GM12878 (cell line): ENCODE measurements at regions not wholly inside any gene's neighbourhood (a gene's known extent, or its start where the extent isn't known, plus 50 kb on each side); places are given as distances from the start of the nearest gene placed in this dataset.

ENCODE experiments used
- ATAC-seq: fragments of 200-7000 bp; cut with Tn5 transposase; 3 replicates; pipeline ENCODE4 v1.9.1; 2020; ENCODE audit warnings: mild to moderate bottlenecking, moderate library complexity
- BruUV-seq: library from RNA; stranded (reverse); fragments of 400-500 nt; replicated peaks from 2 replicates; lab custom pipeline; 2021; lab: Mats Ljungman, UMichigan
- CTCF ChIA-PET: fragments of 300-600 bp; sonication (Branson Sonifier 250); formaldehyde crosslinking; extraction: SDS; loops from one replicate; lab custom pipeline; 2021; ENCODE audit warnings: inconsistent platforms; lab: Yijun Ruan, JAX
- POLR2A ChIA-PET: fragments of 350-600 bp; formaldehyde crosslinking; extraction: SDS; loops from one replicate; lab custom pipeline; 2021; ENCODE audit warnings: inconsistent platforms; lab: Charles Lee
- RAD21 ChIA-PET: fragments of 300-600 bp; sonication (Branson Sonifier 250); formaldehyde crosslinking; loops from one replicate; lab custom pipeline; 2023; ENCODE audit warnings: antibody characterized with exemption; ENCODE audit not compliant: unreplicated experiment; lab: Charles Lee
- SMC1A ChIA-PET: fragments of 300-600 bp; sonication (Branson Sonifier 250); formaldehyde crosslinking; loops from one replicate; lab custom pipeline; 2023; ENCODE audit not compliant: unreplicated experiment, uncharacterized antibody; lab: Charles Lee
- DNase-seq: peaks from one replicate; pipeline ENCODE4 v3.0.0-alpha.2; 2011; ENCODE audit warnings: low read depth, low spot score
- FAIRE-seq: peaks from 3 replicates; lab custom pipeline; 2011; peaks lifted over from hg19 to GRCh38; lab: Jason Lieb, UNC
- H2AFZ ChIP-seq: 2 replicates; pipeline ENCODE4 v1.6.0; 2011; ENCODE audit warnings: low read depth, low read length, control low read depth; ENCODE audit not compliant: control insufficient read depth
- H3K27ac ChIP-seq: 2 replicates; pipeline ENCODE4 v1.5.1; 2011; ENCODE audit warnings: control low read depth; ENCODE audit not compliant: control insufficient read depth, insufficient read depth
- H3K27me3 ChIP-seq, 2 experiments: replicated peaks in 1 of 2; 2 replicates each; pipeline versions ENCODE4 v1.6.0 to v1.6.1; 2011; ENCODE audit warnings: low read length in 1 of 2; ENCODE audit not compliant: control insufficient read depth in 2 of 2, insufficient read depth in 2 of 2
- H3K36me3 ChIP-seq, 2 experiments: 2 replicates each; pipeline ENCODE4 v1.5.1; 2011; ENCODE audit warnings: low read length in 1 of 2; ENCODE audit not compliant: control insufficient read depth in 2 of 2, insufficient read depth in 2 of 2
- H3K4me1 ChIP-seq: 2 replicates; pipeline ENCODE4 v1.6.1; 2011; ENCODE audit warnings: mild to moderate bottlenecking, low read length, moderate library complexity, mixed read lengths; ENCODE audit not compliant: control insufficient read depth, insufficient read depth
- H3K4me2 ChIP-seq: 2 replicates; pipeline ENCODE4 v1.6.0; 2011; ENCODE audit warnings: control low read depth; ENCODE audit not compliant: control insufficient read depth, insufficient read depth
- H3K4me3 ChIP-seq: fragments of 200-600 bp; sonication (generic); 2 replicates; pipeline ENCODE4 v1.5.1; 2016
- H3K79me2 ChIP-seq: 2 replicates; pipeline ENCODE4 v1.6.0; 2011; ENCODE audit warnings: low read length; ENCODE audit not compliant: control insufficient read depth, insufficient read depth
- H3K9ac ChIP-seq: 2 replicates; pipeline ENCODE4 v1.8.0; 2011; ENCODE audit warnings: low read length, control low read depth, mixed read lengths; ENCODE audit not compliant: control insufficient read depth, insufficient read depth
- H3K9me3 ChIP-seq: replicated peaks from 3 replicates; pipeline ENCODE4 v1.5.1; 2011; ENCODE audit warnings: mild to moderate bottlenecking, low read length; ENCODE audit not compliant: control insufficient read depth, insufficient read depth
- H4K20me1 ChIP-seq: 2 replicates; pipeline ENCODE4 v1.6.0; 2011; ENCODE audit not compliant: control insufficient read depth, insufficient read depth
- BRCA1 ChIP-seq: IDR thresholded peaks from 2 replicates; pipeline ENCODE4 v1.6.1; 2011; ENCODE audit warnings: low read depth, low read length, improper control_type of control experiment
- CHD2 ChIP-seq: IDR thresholded peaks from 2 replicates; pipeline ENCODE4 v1.6.1; 2011; ENCODE audit warnings: low read depth, low read length, improper control_type of control experiment, borderline replicate concordance
- CREB1 ChIP-seq: IDR thresholded peaks from 2 replicates; pipeline ENCODE4 v1.6.1; 2012; ENCODE audit warnings: low read depth, mild to moderate bottlenecking, inconsistent platforms
- E2F8 ChIP-seq: fragments of 450-650 bp; IDR thresholded peaks from 2 replicates; pipeline ENCODE4 v1.6.1; 2018; ENCODE audit warnings: mild to moderate bottlenecking, low read depth, moderate library complexity; ENCODE audit not compliant: partially characterized antibody
- HSF1 ChIP-seq: fragments of 150-350 bp; IDR thresholded peaks from 2 replicates; pipeline ENCODE4 v1.6.1; 2014; ENCODE audit warnings: mild to moderate bottlenecking, low read depth, low read length
- IKZF1 ChIP-seq: fragments of 450-650 bp; conservative IDR thresholded peaks from 2 replicates; pipeline ENCODE4 v1.6.1; 2017; ENCODE audit warnings: antibody characterized with exemption, mild to moderate bottlenecking
- JUND ChIP-seq: IDR thresholded peaks from 2 replicates; pipeline ENCODE4 v1.6.1; 2012; ENCODE audit warnings: low read depth, mild to moderate bottlenecking, low read length, improper control_type of control experiment, moderate library complexity
- MTA2 ChIP-seq: fragments of 450-650 bp; IDR thresholded peaks from 2 replicates; pipeline ENCODE4 v1.6.1; 2016; ENCODE audit warnings: low read depth, mild to moderate bottlenecking, moderate library complexity
- NFIC ChIP-seq: IDR thresholded peaks from 2 replicates; pipeline ENCODE4 v1.6.1; 2012; ENCODE audit warnings: low read depth, mild to moderate bottlenecking, inconsistent platforms, low read length, moderate library complexity
- NFYB ChIP-seq: IDR thresholded peaks from 2 replicates; pipeline ENCODE4 v1.6.1; 2011; ENCODE audit warnings: low read depth, mild to moderate bottlenecking, low read length, improper control_type of control experiment, moderate library complexity; ENCODE audit not compliant: insufficient read depth
- NR2F1 ChIP-seq: fragments of 450-650 bp; conservative IDR thresholded peaks from 2 replicates; pipeline ENCODE4 v1.6.1; 2017; ENCODE audit warnings: mild to moderate bottlenecking
- PML ChIP-seq: IDR thresholded peaks from 2 replicates; pipeline ENCODE4 v1.6.1; 2012; ENCODE audit warnings: low read length, inconsistent platforms
- POLR2AphosphoS5 ChIP-seq: IDR thresholded peaks from 2 replicates; pipeline ENCODE4 v1.6.1; 2011; ENCODE audit warnings: mild to moderate bottlenecking, low read length, inconsistent platforms
- PRDM15 ChIP-seq: fragments of 450-650 bp; formaldehyde crosslinking; IDR thresholded peaks from 2 replicates; pipeline ENCODE4 v1.4.0; 2020; ENCODE audit warnings: mild to moderate bottlenecking, moderate library complexity
- RBBP5 ChIP-seq: fragments of 200-600 bp; sonication (generic); conservative IDR thresholded peaks from 2 replicates; pipeline ENCODE4 v1.6.1; 2016
- USF2 ChIP-seq: IDR thresholded peaks from 2 replicates; pipeline ENCODE4 v1.6.1; 2011; ENCODE audit warnings: low read depth, low read length, improper control_type of control experiment, borderline replicate concordance
- WRNIP1 ChIP-seq: IDR thresholded peaks from 2 replicates; pipeline ENCODE4 v1.6.1; 2011; ENCODE audit warnings: low read depth, low read length, improper control_type of control experiment, borderline replicate concordance
- WGBS: methylation state at CpG from one replicate; pipeline ENCODE4 v1.1.6; 2016; ENCODE audit warnings: low lambda C conversion rate; ENCODE audit not compliant: insufficient replicate concordance, insufficient coverage; ENCODE audit errors: missing lambda C conversion rate; 5-methylcytosine and 5-hydroxymethylcytosine counted together
- in situ Hi-C: fragments of 300-500 bp; cut with MboI; formaldehyde crosslinking; loops from 9 replicates; pipeline ENCODE4 v1.14.3; 2018; ENCODE audit warnings: mixed read lengths
- intact Hi-C: fragments of 100-400 bp; cut with micrococcal nuclease; formaldehyde crosslinking; loops from one replicate; pipeline ENCODE4 v1.14.2; 2022; ENCODE audit not compliant: unreplicated experiment

GRCh38 chr22:34804091-34804490 is 261.9 kb upstream of the ISX start:
- RAD21 ChIA-PET, result interaction anchor here (1.5 kb wide), 1 partner anchor 347 kb away, joined by 4 read pairs; no protein-coding TSS in a partner anchor
- FAIRE-seq (no peak), ATAC-seq (no peak), DNase-seq (no peak)
- peaks cover 0 to 2% of the 10 kb centered on the region in 2 experiments; a peak in 1 of 4 replicates for H3K27me3 ChIP-seq
- H3K9me3 ChIP-seq, result no peaks in the 10 kb centered on the region
- intact Hi-C loops (loop anchor here (5.0 kb wide), 1 partner anchor 218 kb away; no protein-coding TSS in a partner anchor), in situ Hi-C loops (loop anchor here (10.0 kb wide), 1 partner anchor 351 kb away; no protein-coding TSS in a partner anchor)
- H3K4me3 ChIP-seq, result no peak overlapping the region
- no peaks in the 10 kb centered on the region for H4K20me1 ChIP-seq
- BruUV-seq, result no TSS peak
- H3K36me3 ChIP-seq, result no peaks in the 10 kb centered on the region
- H3K9ac ChIP-seq, result no peak overlapping the region
- CTCF ChIA-PET, result interaction anchor here (1.2 to 2.1 kb wide), 3 partner anchors 220 to 427 kb away, joined by 4 to 7 read pairs (median 6); no protein-coding TSS in a partner anchor
- H3K4me2 ChIP-seq, result no peak overlapping the region
- SMC1A ChIA-PET, result interaction anchor here (0.7 kb wide), 2 partner anchors 9 to 228 kb away, joined by 3 to 5 read pairs; no protein-coding TSS in a partner anchor
- H3K4me1 ChIP-seq, result no peaks in the 10 kb centered on the region
- no peak overlapping the region for H2AFZ ChIP-seq
- POLR2A ChIA-PET, result no interaction called here
- H3K27ac ChIP-seq, result no peak overlapping the region
- H3K79me2 ChIP-seq, result no peaks in the 10 kb centered on the region
- WGBS, result 62% methylated on average over 3 of the region's 3 CpGs
- TF ChIP-seq NFIC (no peak), NR2F1 (no peak), NFYB (no peak), CREB1 (no peak), PRDM15 (CRISPR knock-in tag) (no peak), USF2 (no peak), IKZF1 (no peak), JUND (no peak), E2F8 (no peak), CHD2 (no peak), BRCA1 (no peak), WRNIP1 (no peak), HSF1 (no peak), PML (no peak), RBBP5 (no peak), POLR2AphosphoS5 (no peak), MTA2 (no peak)
